ENCODE measurements at regions not wholly inside any gene's neighbourhood (a gene's known extent, or its start where the extent isn't known, plus 50 kb on each side); places are given as distances from the start of the nearest gene placed in this dataset.
A peak's percentile ranks its signal among the peaks of the same experiment; 100 is the strongest.
"Not testable (repeated sequence)": the region's sequence is repeated elsewhere in the genome, so short reads cannot be mapped to it uniquely, and the experiment has no call there.

DNA sequence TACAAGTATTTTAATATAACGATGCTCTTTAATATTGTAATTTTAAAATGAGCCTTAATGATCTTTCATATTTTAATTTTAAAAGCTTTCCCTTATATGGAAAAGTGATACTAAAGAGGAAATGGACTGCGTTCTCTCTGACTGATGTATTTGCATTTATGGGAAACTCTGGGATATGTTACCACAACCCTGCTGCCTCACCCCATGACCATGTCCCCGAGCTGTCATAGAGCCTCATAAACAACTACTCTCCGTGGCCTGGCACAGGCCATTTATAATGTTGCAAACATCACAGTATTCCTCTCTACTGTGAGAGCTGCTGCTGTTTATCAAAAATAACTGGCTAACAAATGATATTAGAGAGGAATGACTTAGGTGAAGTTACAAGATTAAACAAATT, 75.8 kb upstream of the SEC11C start:
- Mint-ChIP-seq H3K4me1 (ENCODE audit: low read depth in 2 of 2) (no peaks in the 10 kb centered on the region), H3K36me3 (no peaks in the 10 kb centered on the region), H3K27ac (no peak overlapping the region), H3K4me3 (no peak overlapping the region), H3K27me3 (peaks cover 17 to 20% of the 10 kb centered on the region in 2 donors), H3K9me3 (no peaks in the 10 kb centered on the region)
- no peak for ATAC-seq
- DNase-seq (ENCODE audit: low spot score), result no peak

GRCh38 chr18:59065684-59066083, 74.0 kb upstream of the SEC11C start:
- DNase-seq (ENCODE audit: low spot score) (no peak), ATAC-seq (no peak)
- Mint-ChIP-seq H3K4me3 (no peak overlapping the region), H3K36me3 (no peaks in the 10 kb centered on the region), H3K27ac (no peak overlapping the region), H3K9me3 (no peaks in the 10 kb centered on the region), H3K27me3 (peaks cover 12 to 13% of the 10 kb centered on the region in 2 donors), H3K4me1 (ENCODE audit: low read depth in 2 of 2) (no peaks in the 10 kb centered on the region)

DNA sequence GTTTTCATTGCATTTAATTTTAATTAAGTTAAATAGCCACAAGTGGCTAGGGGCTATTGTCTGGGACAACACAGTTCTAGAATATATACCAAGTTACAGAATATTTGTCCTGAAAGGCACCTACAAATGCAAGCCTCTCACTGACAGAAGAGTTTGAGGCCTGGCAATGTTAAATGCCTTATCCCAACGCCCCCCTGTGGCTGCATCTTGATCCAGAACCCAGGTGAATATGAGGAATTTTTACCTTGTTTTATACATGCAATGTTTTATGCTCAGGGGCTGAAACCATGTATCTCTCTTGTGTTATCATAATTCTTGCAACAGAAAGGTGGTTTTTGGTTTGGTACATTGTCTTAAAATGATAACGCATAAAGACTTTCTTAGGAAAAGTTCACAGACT, 71.8 kb upstream of the SEC11C start:
- no peak for ATAC-seq
- H3K36me3 Mint-ChIP-seq, result no peaks in the 10 kb centered on the region
- H3K4me1 Mint-ChIP-seq (ENCODE audit: low read depth in 2 of 2), result no peaks in the 10 kb centered on the region
- H3K27me3 Mint-ChIP-seq, result peaks cover 0 to 6% of the 10 kb centered on the region in 2 donors
- DNase-seq (ENCODE audit: low spot score), result no peak
- H3K4me3 Mint-ChIP-seq, result no peak overlapping the region
- H3K27ac Mint-ChIP-seq, result no peak overlapping the region
- no peaks in the 10 kb centered on the region for H3K9me3 Mint-ChIP-seq

- H3K27me3 Mint-ChIP-seq, result peaks cover 0 to 3% of the 10 kb centered on the region in 2 donors
- no peaks in the 10 kb centered on the region for H3K36me3 Mint-ChIP-seq
- H3K4me1 Mint-ChIP-seq (ENCODE audit: low read depth in 2 of 2), result no peaks in the 10 kb centered on the region
- no peak overlapping the region for H3K4me3 Mint-ChIP-seq
- DNase-seq (ENCODE audit: low spot score) (no peak), ATAC-seq (no peak)
- no peak overlapping the region for H3K27ac Mint-ChIP-seq
- H3K9me3 Mint-ChIP-seq, result no peaks in the 10 kb centered on the region
Observed at GRCh38 chr18:59068276-59069071, 71.2 kb upstream of the SEC11C start.

DNA sequence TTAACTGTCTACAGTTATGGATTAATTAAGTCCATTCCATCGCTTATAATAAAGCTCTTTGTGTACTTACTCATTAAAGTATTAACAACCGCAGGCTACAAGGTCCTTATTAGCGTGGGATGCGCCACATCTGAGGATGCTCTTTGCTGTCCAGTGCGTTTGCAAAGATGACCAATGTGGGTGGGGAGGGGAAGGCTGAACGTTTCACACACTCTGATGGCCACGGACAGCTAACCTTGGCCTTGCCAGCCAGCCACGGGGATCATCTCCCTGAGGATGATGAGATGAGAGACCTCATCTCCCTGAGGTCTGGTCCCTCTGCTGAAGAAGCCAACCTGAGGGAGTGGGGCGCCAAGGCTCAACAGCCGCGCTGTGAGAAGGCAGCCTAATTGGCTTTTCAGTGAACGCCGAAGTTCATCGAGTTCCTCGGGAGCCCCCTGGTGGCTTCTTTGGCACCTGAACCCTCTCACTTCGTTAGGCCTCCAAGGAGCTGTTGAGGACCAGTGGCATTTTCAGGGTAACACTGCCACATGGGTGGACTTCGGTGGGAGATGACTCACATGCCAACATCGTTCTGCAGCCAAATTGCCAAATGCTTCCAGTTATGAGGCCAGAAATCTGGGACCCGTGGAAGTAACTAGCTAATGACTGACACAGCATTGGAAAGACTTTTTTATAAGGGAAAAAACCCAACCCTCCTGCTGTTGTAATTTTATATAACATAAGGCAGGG, 69.3 kb upstream of the SEC11C start:
- Mint-ChIP-seq H3K4me3 (no peak overlapping the region), H3K36me3 (no peaks in the 10 kb centered on the region), H3K9me3 (no peaks in the 10 kb centered on the region), H3K27ac (no peak overlapping the region), H3K27me3 (peaks cover 3 to 12% of the 10 kb centered on the region in 2 donors), H3K4me1 (ENCODE audit: low read depth in 2 of 2) (no peaks in the 10 kb centered on the region)
- DNase-seq (ENCODE audit: low spot score) (peak; percentile 79), ATAC-seq (peak; percentile 70 to 72)

- no peaks in the 10 kb centered on the region for H3K9me3 Mint-ChIP-seq
- DNase-seq (ENCODE audit: low spot score) (no peak), ATAC-seq (no peak)
- H3K4me1 Mint-ChIP-seq (ENCODE audit: low read depth in 2 of 2), result no peaks in the 10 kb centered on the region
- H3K27ac Mint-ChIP-seq, result no peak overlapping the region
- H3K4me3 Mint-ChIP-seq, result no peak overlapping the region
- no peaks in the 10 kb centered on the region for H3K36me3 Mint-ChIP-seq
- H3K27me3 Mint-ChIP-seq, result peaks cover 8 to 23% of the 10 kb centered on the region in 2 donors
Observed at GRCh38 chr18:59072727-59073421, 66.8 kb upstream of the SEC11C start.

- ATAC-seq (no peak), DNase-seq (ENCODE audit: low spot score) (no peak)
- peaks cover 11 to 23% of the 10 kb centered on the region in 2 donors for H3K27me3 Mint-ChIP-seq
- no peaks in the 10 kb centered on the region for H3K9me3 Mint-ChIP-seq
- no peak overlapping the region for H3K27ac Mint-ChIP-seq
- no peaks in the 10 kb centered on the region for H3K4me1 Mint-ChIP-seq (ENCODE audit: low read depth in 2 of 2)
- H3K36me3 Mint-ChIP-seq, result no peaks in the 10 kb centered on the region
- H3K4me3 Mint-ChIP-seq, result no peak overlapping the region
Observed at GRCh38 chr18:59075923-59076322, 63.8 kb upstream of the SEC11C start.

GRCh38 chr18:59079264-59079663, 60.4 kb upstream of the SEC11C start:
- Mint-ChIP-seq H3K27me3 (peaks cover 24 to 34% of the 10 kb centered on the region in 2 donors), H3K27ac (no peak overlapping the region), H3K36me3 (no peaks in the 10 kb centered on the region), H3K9me3 (no peaks in the 10 kb centered on the region), H3K4me1 (ENCODE audit: low read depth in 2 of 2) (peaks cover 3 to 9% of the 10 kb centered on the region in 2 donors), H3K4me3 (no peak overlapping the region)
- no peak for ATAC-seq
- DNase-seq (ENCODE audit: low spot score), result no peak

DNA sequence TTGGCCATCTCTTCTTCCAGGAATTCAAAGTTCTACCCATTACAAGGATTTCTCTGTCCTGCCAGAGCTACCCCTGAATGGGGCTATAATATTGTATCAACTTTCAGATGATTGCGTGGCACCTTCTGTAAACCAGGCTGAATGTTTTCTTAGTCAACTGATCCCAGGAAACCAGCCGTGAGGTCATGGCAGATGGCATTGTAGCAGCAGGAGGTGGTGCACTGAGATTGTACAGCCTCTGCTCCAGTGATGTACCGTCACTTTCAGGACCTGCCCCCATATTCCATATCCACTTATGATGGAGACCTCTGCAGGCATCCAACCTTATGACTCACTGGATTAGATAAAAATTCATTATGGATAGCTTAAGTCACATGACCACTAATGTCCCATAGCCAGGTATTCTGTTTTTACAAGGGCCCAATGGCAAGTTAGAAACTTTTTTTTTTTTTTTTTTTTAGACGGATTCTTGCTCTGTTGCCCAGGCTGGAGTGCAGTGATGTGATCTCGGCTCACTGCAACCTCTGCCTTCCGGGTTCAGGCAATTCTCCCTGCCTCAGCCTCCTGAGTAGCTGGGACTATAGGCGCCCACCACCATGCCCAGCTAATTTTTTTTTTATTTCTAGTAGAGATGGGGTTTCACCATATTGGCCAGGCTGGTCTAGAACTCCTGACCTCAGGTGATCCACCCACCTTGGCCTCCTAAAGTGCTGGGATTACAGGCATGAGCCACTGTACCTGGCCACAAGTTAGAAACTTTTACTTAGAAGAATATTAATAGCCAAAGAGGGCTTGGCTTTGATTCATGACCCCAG, 59.8 kb upstream of the SEC11C start:
- H3K9me3 Mint-ChIP-seq; ATAC-seq; H3K36me3 Mint-ChIP-seq; H3K4me3 Mint-ChIP-seq; H3K4me1 Mint-ChIP-seq (ENCODE audit: low read depth in 2 of 2); H3K27ac Mint-ChIP-seq; DNase-seq (ENCODE audit: low spot score): not testable (repeated sequence)
- H3K27me3 Mint-ChIP-seq, result peaks cover 24 to 29% of the 10 kb centered on the region in 2 donors

DNA sequence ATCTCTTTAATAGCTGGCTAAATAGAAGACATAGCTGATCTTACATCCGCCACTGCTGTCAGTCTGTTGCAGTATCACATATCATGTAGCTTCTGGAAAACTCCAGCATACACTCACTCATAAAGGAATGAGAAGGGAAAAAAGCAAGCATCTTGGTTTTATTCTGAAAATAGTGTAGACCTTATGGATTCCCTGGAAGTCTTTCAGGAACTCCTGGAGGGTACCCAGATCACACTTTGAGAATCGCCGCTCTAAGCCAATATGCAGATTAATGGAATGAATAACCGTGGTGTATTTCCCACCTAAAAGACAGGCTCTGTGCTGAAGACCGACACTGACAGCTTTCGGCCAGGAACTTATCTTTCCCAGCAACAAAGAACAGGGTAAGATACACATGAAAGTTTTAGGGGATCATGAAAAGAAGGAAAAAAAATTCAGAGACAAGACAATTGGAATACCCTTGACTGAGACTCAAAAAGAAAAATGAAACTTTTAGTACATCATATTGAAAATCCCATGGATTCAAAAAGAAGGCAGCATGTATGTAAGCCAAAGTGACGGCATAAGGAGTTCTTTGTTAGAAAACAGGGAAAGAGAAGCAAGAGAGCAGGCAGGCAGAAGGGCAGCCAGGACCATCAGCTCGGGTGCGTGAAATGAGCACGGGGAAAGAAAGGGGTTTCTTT, 56.4 kb upstream of the SEC11C start:
- DNase-seq (ENCODE audit: low spot score) (no peak), ATAC-seq (no peak)
- peaks cover 15 to 26% of the 10 kb centered on the region in 2 donors for H3K27me3 Mint-ChIP-seq
- no peak overlapping the region for H3K27ac Mint-ChIP-seq
- no peak overlapping the region for H3K4me3 Mint-ChIP-seq
- H3K4me1 Mint-ChIP-seq (ENCODE audit: low read depth in 2 of 2), result peaks cover 3 to 9% of the 10 kb centered on the region in 2 donors
- no peaks in the 10 kb centered on the region for H3K9me3 Mint-ChIP-seq
- H3K36me3 Mint-ChIP-seq, result no peaks in the 10 kb centered on the region

- no peaks in the 10 kb centered on the region for H3K9me3 Mint-ChIP-seq
- peaks cover 3 to 9% of the 10 kb centered on the region in 2 donors for H3K4me1 Mint-ChIP-seq (ENCODE audit: low read depth in 2 of 2)
- H3K4me3 Mint-ChIP-seq, result no peak overlapping the region
- no peak for ATAC-seq
- peaks cover 16 to 26% of the 10 kb centered on the region in 2 donors for H3K27me3 Mint-ChIP-seq
- DNase-seq (ENCODE audit: low spot score), result no peak
- no peaks in the 10 kb centered on the region for H3K36me3 Mint-ChIP-seq
- H3K27ac Mint-ChIP-seq, result no peak overlapping the region
Observed at GRCh38 chr18:59085126-59085794, 54.4 kb upstream of the SEC11C start.

DNA sequence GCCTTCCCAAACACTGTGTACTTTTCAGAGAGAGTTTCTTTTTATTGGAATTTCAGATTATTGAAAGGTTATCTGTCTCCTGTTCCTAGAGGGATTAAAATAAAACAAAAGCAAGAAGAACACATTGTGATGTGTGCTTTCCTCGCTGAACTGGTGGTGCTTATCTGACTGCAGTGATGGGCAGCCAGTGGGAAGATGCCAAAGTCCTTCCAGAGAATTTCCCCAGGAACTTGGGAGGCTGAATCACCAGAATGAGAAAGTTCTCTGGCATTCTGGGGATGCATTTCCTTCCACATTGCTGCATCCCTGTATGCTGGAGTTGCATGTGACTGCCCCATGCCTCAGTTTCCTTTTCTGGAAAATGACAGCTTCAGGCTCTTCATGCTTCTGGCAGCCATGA, 53.9 kb upstream of the SEC11C start:
- peaks cover 17 to 26% of the 10 kb centered on the region in 2 donors for H3K27me3 Mint-ChIP-seq
- H3K36me3 Mint-ChIP-seq, result no peaks in the 10 kb centered on the region
- no peaks in the 10 kb centered on the region for H3K9me3 Mint-ChIP-seq
- DNase-seq (ENCODE audit: low spot score) (no peak), ATAC-seq (no peak)
- no peak overlapping the region for H3K27ac Mint-ChIP-seq
- H3K4me3 Mint-ChIP-seq, result no peak overlapping the region
- H3K4me1 Mint-ChIP-seq (ENCODE audit: low read depth in 2 of 2), result peaks cover 3 to 9% of the 10 kb centered on the region in 2 donors

Data from natural killer cell treated with Interleukin-12 subunit alpha and Interleukin-12 subunit beta and Interleukin-15 and Interleukin-18, amount 100 ng/mL, for 72 hours (primary cell).